ENCODE measurements at regions not wholly inside any gene's neighbourhood (a gene's known extent, or its start where the extent isn't known, plus 50 kb on each side); places are given as distances from the start of the nearest gene placed in this dataset.
A peak's percentile ranks its signal among the peaks of the same experiment; 100 is the strongest.

DNA sequence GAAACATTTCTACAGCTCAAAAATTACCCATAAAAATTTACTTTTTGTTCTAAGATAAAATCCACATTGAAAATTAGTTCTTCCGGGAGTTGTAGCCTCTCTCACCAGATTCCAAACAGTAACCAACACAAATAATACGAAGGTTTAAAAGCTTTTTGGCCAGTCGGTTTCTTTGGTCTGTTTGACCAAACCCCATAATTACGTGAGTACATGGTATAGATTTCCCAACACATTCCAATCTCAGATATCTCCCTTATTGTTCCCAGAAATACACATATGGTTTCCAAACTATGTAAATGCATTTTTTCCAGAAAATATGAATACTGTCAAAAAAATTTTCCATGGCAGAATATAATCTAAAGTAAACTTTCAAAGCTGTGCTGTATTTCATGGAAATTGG is 722.0 kb downstream of the KCNJ2 start:
- no peak overlapping the region for H3K4me3 ChIP-seq
- DNase-seq (ENCODE audit: low read depth in 1 of 2, low spot score in 1 of 2) (no peak), ATAC-seq (no peak), FAIRE-seq (no peak)
- 21% methylated on average over 4 of the region's 4 CpGs for WGBS (ENCODE audit: missing lambda C conversion rate)
- ChIA-PET CTCF (interaction anchor here (0.6 kb wide), 1 partner anchor 703 kb away, joined by 3 read pairs; no protein-coding TSS in a partner anchor), POLR2A (no interaction called here)
- H3K4me1 ChIP-seq = no peaks in the 10 kb centered on the region
- no peak for TF ChIP-seq REST (IDR thresholded peaks at IDR 0.05)
- TF ChIP-seq ZSCAN20 (CRISPR knock-in tag; IDR thresholded peaks at IDR 0.05) = no peak
- TF ChIP-seq RARB (CRISPR knock-in tag; IDR thresholded peaks at IDR 0.05) = no peak
- TF ChIP-seq MYC (IDR thresholded peaks at IDR 0.05; ENCODE audit: borderline replicate concordance, low read length) = no peak
- no peak for TF ChIP-seq KDM1A (IDR thresholded peaks at IDR 0.05; ENCODE audit: low read depth)
- no peak for TF ChIP-seq USF2 (IDR thresholded peaks at IDR 0.05)
- no peak for TF ChIP-seq POLR2AphosphoS2 (conservative IDR thresholded peaks at IDR 0.05; ENCODE audit: low read length)
- TF ChIP-seq JUN (IDR thresholded peaks at IDR 0.05) = no peak
- no peak for TF ChIP-seq EHMT2 (IDR thresholded peaks at IDR 0.05; ENCODE audit: low read depth)
- no peak for TF ChIP-seq ZFP36 (IDR thresholded peaks at IDR 0.05; ENCODE audit: borderline replicate concordance, partially characterized antibody)
- TF ChIP-seq, protein P1, sequence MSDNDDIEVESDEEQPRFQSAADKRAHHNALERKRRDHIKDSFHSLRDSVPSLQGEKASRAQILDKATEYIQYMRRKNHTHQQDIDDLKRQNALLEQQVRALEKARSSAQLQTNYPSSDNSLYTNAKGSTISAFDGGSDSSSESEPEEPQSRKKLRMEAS (IDR thresholded peaks at IDR 0.05) = no peak
- no peak for TF ChIP-seq HEYL (CRISPR knock-in tag; IDR thresholded peaks at IDR 0.05)
- TF ChIP-seq, protein P2, sequence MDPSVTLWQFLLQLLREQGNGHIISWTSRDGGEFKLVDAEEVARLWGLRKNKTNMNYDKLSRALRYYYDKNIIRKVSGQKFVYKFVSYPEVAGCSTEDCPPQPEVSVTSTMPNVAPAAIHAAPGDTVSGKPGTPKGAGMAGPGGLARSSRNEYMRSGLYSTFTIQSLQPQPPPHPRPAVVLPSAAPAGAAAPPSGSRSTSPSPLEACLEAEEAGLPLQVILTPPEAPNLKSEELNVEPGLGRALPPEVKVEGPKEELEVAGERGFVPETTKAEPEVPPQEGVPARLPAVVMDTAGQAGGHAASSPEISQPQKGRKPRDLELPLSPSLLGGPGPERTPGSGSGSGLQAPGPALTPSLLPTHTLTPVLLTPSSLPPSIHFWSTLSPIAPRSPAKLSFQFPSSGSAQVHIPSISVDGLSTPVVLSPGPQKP (IDR thresholded peaks at IDR 0.05; ENCODE audit: low read depth, low read length) = no peak
- TF ChIP-seq CHD2 (IDR thresholded peaks at IDR 0.05; ENCODE audit: low read length, partially characterized antibody) = no peak
- no peak for TF ChIP-seq GATA3 (IDR thresholded peaks at IDR 0.05; ENCODE audit: borderline replicate concordance)
- no peak for TF ChIP-seq HOXB5 (CRISPR knock-in tag; IDR thresholded peaks at IDR 0.05)
- no peak for TF ChIP-seq FOXS1 (CRISPR knock-in tag; IDR thresholded peaks at IDR 0.05)
- H3K9me3 ChIP-seq = peaks cover 11% of the 10 kb centered on the region; the same call in 1 of the 3 replicates
- H3K27ac ChIP-seq = no peak overlapping the region
- H3K4me2 ChIP-seq = no peak overlapping the region

DNA sequence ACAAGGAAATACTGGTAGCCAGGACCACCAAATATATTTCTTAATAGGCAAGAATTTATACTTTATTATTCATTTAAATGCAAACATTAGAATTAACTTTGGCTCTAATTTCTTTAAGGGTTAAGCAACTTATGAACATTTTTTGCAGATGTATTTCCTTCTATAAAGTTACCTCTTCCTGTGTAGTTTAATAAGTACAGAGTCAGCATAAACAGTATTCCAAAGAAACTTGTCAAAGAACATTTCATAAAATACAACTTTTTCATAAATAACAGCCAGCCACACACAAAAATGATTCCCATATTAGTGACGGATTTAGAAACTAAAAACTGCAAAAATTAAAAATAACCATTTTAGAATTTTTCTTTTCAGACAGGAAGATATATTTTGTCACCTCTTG is 723.2 kb downstream of the KCNJ2 start:
- FAIRE-seq = no peak
- 33% methylated on average over 1 of the region's 1 CpG for WGBS (ENCODE audit: missing lambda C conversion rate)
- no peak for DNase-seq (ENCODE audit: low read depth in 1 of 2, low spot score in 1 of 2)
- Histone ChIP-seq H3K9me3 (peaks cover 11% of the 10 kb centered on the region; the same call in 1 of the 3 replicates), H3K27ac (no peak overlapping the region), H3K4me1 (no peaks in the 10 kb centered on the region), H3K4me3 (no peak overlapping the region), H3K4me2 (no peak overlapping the region)
- POLR2A ChIA-PET = no interaction called here
- CTCF ChIA-PET = no interaction called here
- no peak for ATAC-seq
- TF ChIP-seq POLR2A (IDR thresholded peaks at IDR 0.05; ENCODE audit: low read length) = no peak
- TF ChIP-seq MAFK (IDR thresholded peaks at IDR 0.05; ENCODE audit: partially characterized antibody) = peak; percentile 64

DNA sequence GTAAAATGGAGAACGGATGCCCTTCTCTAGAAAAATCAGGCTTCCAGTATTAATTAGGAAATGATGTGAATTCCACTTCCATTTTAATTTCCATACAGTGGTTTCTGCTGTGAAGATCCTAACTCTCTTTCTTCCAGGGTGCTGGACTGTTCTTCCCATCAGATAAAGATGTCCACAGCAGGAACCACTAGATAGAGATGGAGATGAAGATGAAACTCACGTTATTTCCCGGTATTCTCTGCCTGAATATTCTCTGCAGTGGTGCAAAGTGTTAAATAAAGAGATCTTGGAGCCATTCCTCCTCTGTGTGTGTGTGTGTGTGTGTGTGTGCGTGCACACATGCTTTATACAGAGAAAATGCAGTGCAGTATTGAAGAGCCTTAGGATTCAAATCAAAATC is 727.5 kb downstream of the KCNJ2 start:
- ChIA-PET CTCF (no interaction called here), POLR2A (no interaction called here)
- H3K9me3 ChIP-seq = peaks cover 11% of the 10 kb centered on the region; the same call in 1 of the 3 replicates
- TF ChIP-seq KDM1A (IDR thresholded peaks at IDR 0.05; ENCODE audit: low read depth) = no peak
- no peak for TF ChIP-seq EHMT2 (IDR thresholded peaks at IDR 0.05; ENCODE audit: low read depth)
- no peak for TF ChIP-seq E2F6 (IDR thresholded peaks at IDR 0.05; ENCODE audit: borderline replicate concordance, low read depth)
- no peak for TF ChIP-seq ZC3H11A (IDR thresholded peaks at IDR 0.05)
- no peak for TF ChIP-seq HOXB5 (CRISPR knock-in tag; IDR thresholded peaks at IDR 0.05)
- TF ChIP-seq TFCP2L1 (CRISPR knock-in tag; IDR thresholded peaks at IDR 0.05) = no peak
- no peak for TF ChIP-seq ZNF302 (CRISPR knock-in tag; IDR thresholded peaks at IDR 0.05)
- TF ChIP-seq PBX3 (IDR thresholded peaks at IDR 0.05) = no peak
- no peak for TF ChIP-seq NR3C1 (IDR thresholded peaks at IDR 0.05)
- TF ChIP-seq MAFK (IDR thresholded peaks at IDR 0.05; ENCODE audit: partially characterized antibody) = no peak
- no peak for TF ChIP-seq PHF8 (IDR thresholded peaks at IDR 0.05; ENCODE audit: borderline replicate concordance, low read depth)
- no peak for TF ChIP-seq HOXB13 (CRISPR knock-in tag; IDR thresholded peaks at IDR 0.05; ENCODE audit: low read depth)
- no peak for TF ChIP-seq CBX8 (IDR thresholded peaks at IDR 0.05)
- TF ChIP-seq HDAC2 (IDR thresholded peaks at IDR 0.05) = no peak
- TF ChIP-seq RCOR1 (IDR thresholded peaks at IDR 0.05; ENCODE audit: low read depth, low read length) = no peak
- no peak for ATAC-seq
- no peak for FAIRE-seq
- no peak for DNase-seq (ENCODE audit: low read depth in 1 of 2, low spot score in 1 of 2)
- no peaks in the 10 kb centered on the region for H3K4me1 ChIP-seq
- WGBS (ENCODE audit: missing lambda C conversion rate) = 24% methylated on average over 4 of the region's 4 CpGs
- no peak overlapping the region for H3K4me3 ChIP-seq
- H3K4me2 ChIP-seq = no peak overlapping the region
- H3K27ac ChIP-seq = no peak overlapping the region
